ENCODE measurements at regions not wholly inside any gene's neighbourhood (a gene's known extent, or its start where the extent isn't known, plus 50 kb on each side); places are given as distances from the start of the nearest gene placed in this dataset.

GRCh38 chr16:62100651-62101050, 64.4 kb upstream of the CDH8 start:
- no peak for TF ChIP-seq CTCF (IDR thresholded peaks at IDR 0.05)
- TF ChIP-seq POLR2A (IDR thresholded peaks at IDR 0.05): no peak
